ENCODE measurements at regions not wholly inside any gene's neighbourhood (a gene's known extent, or its start where the extent isn't known, plus 50 kb on each side); places are given as distances from the start of the nearest gene placed in this dataset.

- Histone ChIP-seq H3K9ac (ENCODE audit: low read depth, low read length) (no peak overlapping the region), H3K9me3 (ENCODE audit: control insufficient read depth, insufficient read depth, low read length) (no peaks in the 10 kb centered on the region), H3K36me3 (ENCODE audit: insufficient read depth, low read length) (no peaks in the 10 kb centered on the region), H3K4me1 (ENCODE audit: insufficient read depth, low read length) (no peaks in the 10 kb centered on the region)
Measured at GRCh38 chr3:194987571-194988494, 283.1 kb downstream of the XXYLT1 start.

DNA sequence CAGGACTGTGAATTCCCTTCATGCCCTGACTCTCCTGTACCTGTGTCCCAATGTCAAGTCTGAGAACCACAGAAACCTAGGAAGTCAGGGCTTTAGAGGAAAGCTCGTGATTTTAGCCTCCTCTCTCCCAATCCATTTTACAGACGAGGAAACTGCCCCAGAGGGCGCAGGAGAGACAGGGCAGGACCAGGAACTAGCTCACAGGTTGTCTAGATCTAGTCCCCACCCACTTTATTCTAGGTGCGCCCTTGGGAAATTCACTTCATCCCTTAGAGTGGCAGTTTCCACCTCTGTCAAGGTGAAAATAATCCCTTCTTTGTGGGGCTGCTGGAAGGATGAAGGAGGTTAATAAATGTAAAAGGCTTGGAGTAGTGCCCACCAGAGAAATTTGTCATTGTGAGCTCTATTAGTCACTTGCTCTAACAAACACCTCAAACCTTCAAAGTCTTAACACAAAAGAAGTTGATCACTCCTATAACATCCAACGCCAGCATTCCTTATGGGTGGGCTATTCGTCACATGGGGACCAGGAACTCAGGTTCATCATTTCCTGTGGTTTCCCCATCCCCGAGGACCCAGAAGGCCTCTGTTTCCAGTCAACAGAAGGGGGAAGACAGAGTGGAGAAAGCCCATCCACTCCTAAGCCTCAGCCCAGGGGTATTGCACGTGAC is 282.3 kb downstream of the XXYLT1 start:
- no peaks in the 10 kb centered on the region for H3K36me3 ChIP-seq (ENCODE audit: insufficient read depth, low read length)
- H3K4me1 ChIP-seq (ENCODE audit: insufficient read depth, low read length), result no peaks in the 10 kb centered on the region
- no peaks in the 10 kb centered on the region for H3K9me3 ChIP-seq (ENCODE audit: control insufficient read depth, insufficient read depth, low read length)
- no peak overlapping the region for H3K9ac ChIP-seq (ENCODE audit: low read depth, low read length)

DNA sequence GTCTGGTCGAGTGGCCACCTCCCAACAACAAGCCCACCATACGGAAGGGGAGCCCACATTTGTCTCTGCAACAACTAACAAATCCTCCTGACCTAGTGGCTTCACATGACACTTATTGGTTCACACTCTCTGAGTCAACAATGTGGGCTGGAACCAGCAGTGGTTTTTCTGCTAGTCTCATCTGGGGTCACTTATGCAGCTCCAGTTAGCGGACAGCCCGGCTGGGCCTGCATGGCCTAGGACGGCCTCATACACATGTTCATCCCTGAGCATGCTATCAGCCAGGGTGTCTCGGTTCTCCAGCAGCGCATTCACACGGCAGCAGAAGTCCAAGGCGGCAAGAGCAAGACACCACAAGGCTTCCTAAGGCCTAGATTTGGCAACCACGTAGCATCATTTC is 281.7 kb downstream of the XXYLT1 start:
- no peaks in the 10 kb centered on the region for H3K4me1 ChIP-seq (ENCODE audit: insufficient read depth, low read length)
- H3K36me3 ChIP-seq (ENCODE audit: insufficient read depth, low read length), result no peaks in the 10 kb centered on the region
- no peak overlapping the region for H3K9ac ChIP-seq (ENCODE audit: low read depth, low read length)
- no peaks in the 10 kb centered on the region for H3K9me3 ChIP-seq (ENCODE audit: control insufficient read depth, insufficient read depth, low read length)

- Histone ChIP-seq H3K4me1 (ENCODE audit: insufficient read depth, low read length) (no peaks in the 10 kb centered on the region), H3K36me3 (ENCODE audit: insufficient read depth, low read length) (no peaks in the 10 kb centered on the region), H3K9me3 (ENCODE audit: control insufficient read depth, insufficient read depth, low read length) (no peaks in the 10 kb centered on the region), H3K9ac (ENCODE audit: low read depth, low read length) (no peak overlapping the region)
Measured at GRCh38 chr3:194990454-194991337, 280.3 kb downstream of the XXYLT1 start.

DNA sequence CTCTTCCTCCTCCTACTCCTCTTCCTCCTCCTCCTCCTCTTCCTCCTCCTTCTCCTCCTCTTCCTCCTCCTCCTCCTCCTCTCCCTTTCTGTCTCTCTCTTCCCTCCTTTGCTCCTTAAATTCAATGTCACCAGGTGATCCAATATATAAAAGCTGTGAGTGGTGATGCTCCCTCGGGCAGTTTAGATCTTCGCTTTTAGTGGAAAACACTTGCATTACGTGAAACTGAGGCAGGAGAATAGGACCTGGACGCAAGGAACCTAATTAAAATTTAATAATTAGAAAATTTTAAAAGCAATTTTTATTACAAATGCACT is 279.7 kb downstream of the XXYLT1 start:
- no peaks in the 10 kb centered on the region for H3K9me3 ChIP-seq (ENCODE audit: control insufficient read depth, insufficient read depth, low read length)
- no peak overlapping the region for H3K9ac ChIP-seq (ENCODE audit: low read depth, low read length)
- no peaks in the 10 kb centered on the region for H3K36me3 ChIP-seq (ENCODE audit: insufficient read depth, low read length)
- no peaks in the 10 kb centered on the region for H3K4me1 ChIP-seq (ENCODE audit: insufficient read depth, low read length)

GRCh38 chr3:194993896-194994295 is 277.1 kb downstream of the XXYLT1 start:
- H3K9ac ChIP-seq (ENCODE audit: low read depth, low read length), result no peak overlapping the region
- H3K36me3 ChIP-seq (ENCODE audit: insufficient read depth, low read length), result no peaks in the 10 kb centered on the region
- no peaks in the 10 kb centered on the region for H3K9me3 ChIP-seq (ENCODE audit: control insufficient read depth, insufficient read depth, low read length)
- H3K4me1 ChIP-seq (ENCODE audit: insufficient read depth, low read length), result no peaks in the 10 kb centered on the region

- H3K9me3 ChIP-seq (ENCODE audit: control insufficient read depth, insufficient read depth, low read length), result no peaks in the 10 kb centered on the region
- no peaks in the 10 kb centered on the region for H3K4me1 ChIP-seq (ENCODE audit: insufficient read depth, low read length)
- no peak overlapping the region for H3K9ac ChIP-seq (ENCODE audit: low read depth, low read length)
- H3K36me3 ChIP-seq (ENCODE audit: insufficient read depth, low read length), result no peaks in the 10 kb centered on the region
Measured at GRCh38 chr3:194994551-194994981, 276.4 kb downstream of the XXYLT1 start.

GRCh38 chr3:194995334-194995733 is 275.6 kb downstream of the XXYLT1 start:
- no peaks in the 10 kb centered on the region for H3K4me1 ChIP-seq (ENCODE audit: insufficient read depth, low read length)
- no peak overlapping the region for H3K9ac ChIP-seq (ENCODE audit: low read depth, low read length)
- no peaks in the 10 kb centered on the region for H3K9me3 ChIP-seq (ENCODE audit: control insufficient read depth, insufficient read depth, low read length)
- H3K36me3 ChIP-seq (ENCODE audit: insufficient read depth, low read length), result no peaks in the 10 kb centered on the region

GRCh38 chr3:194995922-194996321 is 275.0 kb downstream of the XXYLT1 start:
- H3K4me1 ChIP-seq (ENCODE audit: insufficient read depth, low read length), result no peaks in the 10 kb centered on the region
- no peak overlapping the region for H3K9ac ChIP-seq (ENCODE audit: low read depth, low read length)
- no peaks in the 10 kb centered on the region for H3K9me3 ChIP-seq (ENCODE audit: control insufficient read depth, insufficient read depth, low read length)
- no peaks in the 10 kb centered on the region for H3K36me3 ChIP-seq (ENCODE audit: insufficient read depth, low read length)

- no peaks in the 10 kb centered on the region for H3K9me3 ChIP-seq (ENCODE audit: control insufficient read depth, insufficient read depth, low read length)
- H3K36me3 ChIP-seq (ENCODE audit: insufficient read depth, low read length), result no peaks in the 10 kb centered on the region
- peaks cover 2% of the 10 kb centered on the region; the same call in 1 of the 2 replicates for H3K4me1 ChIP-seq (ENCODE audit: insufficient read depth, low read length)
- H3K9ac ChIP-seq (ENCODE audit: low read depth, low read length), result no peak overlapping the region
Measured at GRCh38 chr3:194996746-194997145, 274.2 kb downstream of the XXYLT1 start.

- H3K36me3 ChIP-seq (ENCODE audit: insufficient read depth, low read length), result no peaks in the 10 kb centered on the region
- H3K9ac ChIP-seq (ENCODE audit: low read depth, low read length), result no peak overlapping the region
- H3K4me1 ChIP-seq (ENCODE audit: insufficient read depth, low read length), result peaks cover 17% of the 10 kb centered on the region
- no peaks in the 10 kb centered on the region for H3K9me3 ChIP-seq (ENCODE audit: control insufficient read depth, insufficient read depth, low read length)
Measured at GRCh38 chr3:194998417-194998816, 272.5 kb downstream of the XXYLT1 start.

- peaks cover 17% of the 10 kb centered on the region for H3K4me1 ChIP-seq (ENCODE audit: insufficient read depth, low read length)
- no peak overlapping the region for H3K9ac ChIP-seq (ENCODE audit: low read depth, low read length)
- no peaks in the 10 kb centered on the region for H3K36me3 ChIP-seq (ENCODE audit: insufficient read depth, low read length)
- H3K9me3 ChIP-seq (ENCODE audit: control insufficient read depth, insufficient read depth, low read length), result no peaks in the 10 kb centered on the region
Measured at GRCh38 chr3:194998948-194999347, 272.0 kb downstream of the XXYLT1 start.

- Histone ChIP-seq H3K9ac (ENCODE audit: low read depth, low read length) (no peak overlapping the region), H3K36me3 (ENCODE audit: insufficient read depth, low read length) (no peaks in the 10 kb centered on the region), H3K9me3 (ENCODE audit: control insufficient read depth, insufficient read depth, low read length) (no peaks in the 10 kb centered on the region), H3K4me1 (ENCODE audit: insufficient read depth, low read length) (peaks cover 17% of the 10 kb centered on the region)
Measured at GRCh38 chr3:194999491-194999890, 271.5 kb downstream of the XXYLT1 start.

DNA sequence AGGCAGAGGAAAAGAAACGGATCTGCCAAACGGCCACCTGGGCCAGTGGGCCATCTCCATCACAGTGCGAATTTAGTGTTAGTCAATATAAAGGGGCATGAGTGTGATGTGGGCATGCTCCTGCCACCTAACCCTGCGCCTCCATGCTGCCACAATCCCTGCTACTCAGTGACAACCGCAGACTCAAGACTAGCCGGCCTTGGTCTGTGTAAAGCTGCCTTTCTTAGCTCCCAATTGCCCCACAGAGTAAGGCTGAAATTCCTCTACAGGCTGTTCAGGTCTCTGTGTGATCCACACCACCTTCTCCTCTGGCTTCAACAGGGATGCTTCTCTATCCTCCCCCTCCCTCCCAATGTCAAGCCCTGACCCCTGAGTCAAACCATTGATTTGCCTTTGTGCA is 269.7 kb downstream of the XXYLT1 start:
- Histone ChIP-seq H3K9ac (ENCODE audit: low read depth, low read length) (no peak overlapping the region), H3K9me3 (ENCODE audit: control insufficient read depth, insufficient read depth, low read length) (no peaks in the 10 kb centered on the region), H3K36me3 (ENCODE audit: insufficient read depth, low read length) (no peaks in the 10 kb centered on the region), H3K4me1 (ENCODE audit: insufficient read depth, low read length) (peaks cover 17% of the 10 kb centered on the region)
